ENCODE measurements at regions not wholly inside any gene's neighbourhood (a gene's known extent, or its start where the extent isn't known, plus 50 kb on each side); places are given as distances from the start of the nearest gene placed in this dataset.

GRCh38 chrX:15191830-15192229 lies 78.1 kb downstream of the ASB9 start:
- DNase-seq (no peak), ATAC-seq (no peak)
- Mint-ChIP-seq H3K27me3 (peaks cover 0 to 2% (median 0%) of the 10 kb centered on the region in 5 donors), H3K4me1 (no peaks in the 10 kb centered on the region), H3K9me3 (no peaks in the 10 kb centered on the region), H3K36me3 (no peaks in the 10 kb centered on the region), H3K27ac (no peak overlapping the region), H3K4me3 (no peak overlapping the region)
- POLR2A ChIA-PET = no interaction called here

GRCh38 chrX:15188039-15188438 lies 81.8 kb downstream of the ASB9 start:
- no peak for ATAC-seq
- POLR2A ChIA-PET = no interaction called here
- no peak for DNase-seq
- Mint-ChIP-seq H3K27ac (no peak overlapping the region), H3K36me3 (no peaks in the 10 kb centered on the region), H3K27me3 (no peaks in the 10 kb centered on the region), H3K4me3 (no peak overlapping the region), H3K4me1 (no peaks in the 10 kb centered on the region), H3K9me3 (no peaks in the 10 kb centered on the region)

GRCh38 chrX:15177316-15177715 lies 92.6 kb downstream of the ASB9 start:
- POLR2A ChIA-PET = no interaction called here
- DNase-seq = no peak
- no peaks in the 10 kb centered on the region for H3K36me3 Mint-ChIP-seq
- H3K9me3 Mint-ChIP-seq = no peaks in the 10 kb centered on the region
- H3K4me1 Mint-ChIP-seq = no peaks in the 10 kb centered on the region
- H3K27me3 Mint-ChIP-seq = no peaks in the 10 kb centered on the region
- ATAC-seq = no peak
- no peak overlapping the region for H3K27ac Mint-ChIP-seq
- no peak overlapping the region for H3K4me3 Mint-ChIP-seq

GRCh38 chrX:15173411-15173810 lies 96.5 kb downstream of the ASB9 start:
- Mint-ChIP-seq H3K27ac (no peak overlapping the region), H3K36me3 (peaks cover 0 to 8% (median 0%) of the 10 kb centered on the region in 3 donors), H3K4me1 (peaks cover 0 to 8% (median 3%) of the 10 kb centered on the region in 4 donors), H3K9me3 (no peaks in the 10 kb centered on the region), H3K4me3 (no peak overlapping the region), H3K27me3 (no peaks in the 10 kb centered on the region)
- POLR2A ChIA-PET = no interaction called here
- ATAC-seq = no peak
- DNase-seq = no peak

GRCh38 chrX:15170927-15171326 lies 99.0 kb downstream of the ASB9 start:
- no peak overlapping the region for H3K4me3 Mint-ChIP-seq
- peaks cover 0 to 14% (median 0%) of the 10 kb centered on the region in 3 donors for H3K36me3 Mint-ChIP-seq
- POLR2A ChIA-PET = no interaction called here
- ATAC-seq (no peak), DNase-seq (no peak)
- no peak overlapping the region for H3K27ac Mint-ChIP-seq
- peaks cover 0 to 3% (median 0%) of the 10 kb centered on the region in 9 donors for H3K9me3 Mint-ChIP-seq
- H3K27me3 Mint-ChIP-seq = no peaks in the 10 kb centered on the region
- peaks cover 0 to 9% (median 3%) of the 10 kb centered on the region in 4 donors for H3K4me1 Mint-ChIP-seq

- POLR2A ChIA-PET = no interaction called here
- no peak overlapping the region for H3K4me3 Mint-ChIP-seq
- peaks cover 0 to 14% (median 0%) of the 10 kb centered on the region in 3 donors for H3K36me3 Mint-ChIP-seq
- peaks cover 0 to 3% (median 0%) of the 10 kb centered on the region in 9 donors for H3K9me3 Mint-ChIP-seq
- ATAC-seq = no peak
- H3K4me1 Mint-ChIP-seq = peaks cover 0 to 9% (median 3%) of the 10 kb centered on the region in 4 donors
- H3K27ac Mint-ChIP-seq = no peak overlapping the region
- DNase-seq = no peak
- no peaks in the 10 kb centered on the region for H3K27me3 Mint-ChIP-seq
These were observed 102.1 kb downstream of the ASB9 start for GRCh38 chrX:15167826-15168225.

- H3K9me3 Mint-ChIP-seq = peaks cover 0 to 3% (median 0%) of the 10 kb centered on the region in 9 donors
- no peak for DNase-seq
- POLR2A ChIA-PET = no interaction called here
- no peak for ATAC-seq
- H3K36me3 Mint-ChIP-seq = peaks cover 0 to 8% (median 0%) of the 10 kb centered on the region in 3 donors
- no peak overlapping the region for H3K27ac Mint-ChIP-seq
- no peak overlapping the region for H3K4me3 Mint-ChIP-seq
- H3K4me1 Mint-ChIP-seq = peaks cover 3 to 19% (median 14%) of the 10 kb centered on the region in 4 donors
- no peaks in the 10 kb centered on the region for H3K27me3 Mint-ChIP-seq
These were observed 104.1 kb downstream of the ASB9 start for GRCh38 chrX:15165832-15166231.

GRCh38 chrX:15163131-15163530 lies 106.8 kb downstream of the ASB9 start:
- POLR2A ChIA-PET = no interaction called here
- peaks cover 0 to 4% (median 0%) of the 10 kb centered on the region in 3 donors for H3K36me3 Mint-ChIP-seq
- no peak overlapping the region for H3K27ac Mint-ChIP-seq
- peaks cover 0 to 3% (median 0%) of the 10 kb centered on the region in 9 donors for H3K9me3 Mint-ChIP-seq
- no peaks in the 10 kb centered on the region for H3K27me3 Mint-ChIP-seq
- DNase-seq = no peak
- H3K4me1 Mint-ChIP-seq = peaks cover 9 to 30% (median 28%) of the 10 kb centered on the region in 4 donors
- ATAC-seq = no peak
- H3K4me3 Mint-ChIP-seq = no peak overlapping the region

GRCh38 chrX:15160558-15161095 lies 109.3 kb downstream of the ASB9 start:
- no peaks in the 10 kb centered on the region for H3K27me3 Mint-ChIP-seq
- no peaks in the 10 kb centered on the region for H3K36me3 Mint-ChIP-seq
- H3K27ac Mint-ChIP-seq = peak overlapping the region in 4 of 10 donors; percentile 26 to 61 (median 54)
- no peak overlapping the region for H3K4me3 Mint-ChIP-seq
- H3K4me1 Mint-ChIP-seq = peaks cover 9 to 39% (median 34%) of the 10 kb centered on the region in 4 donors
- ATAC-seq (no peak), DNase-seq (no peak)
- POLR2A ChIA-PET = no interaction called here
- peaks cover 0 to 2% (median 0%) of the 10 kb centered on the region in 9 donors for H3K9me3 Mint-ChIP-seq

GRCh38 chrX:15158736-15159406 lies 111.0 kb downstream of the ASB9 start:
- H3K36me3 Mint-ChIP-seq = no peaks in the 10 kb centered on the region
- H3K4me3 Mint-ChIP-seq = peak overlapping the region; percentile 60 to 88 (median 78)
- ATAC-seq = peak; percentile 65 to 86
- DNase-seq = peak in 4 of 10 donors; percentile 10 to 36 (median 24)
- H3K27me3 Mint-ChIP-seq = no peaks in the 10 kb centered on the region
- H3K4me1 Mint-ChIP-seq = peaks cover 9 to 42% (median 35%) of the 10 kb centered on the region in 4 donors
- POLR2A ChIA-PET = no interaction called here
- H3K9me3 Mint-ChIP-seq = peaks cover 0 to 2% (median 0%) of the 10 kb centered on the region in 9 donors
- H3K27ac Mint-ChIP-seq = peak overlapping the region; percentile 61 to 97 (median 78)

- H3K9me3 Mint-ChIP-seq = peaks cover 0 to 2% (median 0%) of the 10 kb centered on the region in 9 donors
- ATAC-seq (no peak), DNase-seq (no peak)
- no peaks in the 10 kb centered on the region for H3K27me3 Mint-ChIP-seq
- H3K36me3 Mint-ChIP-seq = no peaks in the 10 kb centered on the region
- peak overlapping the region; percentile 61 to 97 (median 78) for H3K27ac Mint-ChIP-seq
- peak overlapping the region; percentile 60 to 88 (median 78) for H3K4me3 Mint-ChIP-seq
- POLR2A ChIA-PET = no interaction called here
- H3K4me1 Mint-ChIP-seq = peaks cover 9 to 42% (median 35%) of the 10 kb centered on the region in 4 donors
These were observed 111.5 kb downstream of the ASB9 start for GRCh38 chrX:15158350-15158735.

GRCh38 chrX:15157624-15158023 lies 112.3 kb downstream of the ASB9 start:
- DNase-seq = no peak

More at GRCh38 chrX:15157624-15158023, 112.3 kb downstream of the ASB9 start:
- peaks cover 0 to 2% (median 0%) of the 10 kb centered on the region in 9 donors for H3K9me3 Mint-ChIP-seq
- H3K4me1 Mint-ChIP-seq = peaks cover 11 to 42% (median 35%) of the 10 kb centered on the region in 4 donors
- ATAC-seq = no peak
- H3K4me3 Mint-ChIP-seq = peak overlapping the region in 2 of 10 donors; percentile 2 to 18
- no peaks in the 10 kb centered on the region for H3K36me3 Mint-ChIP-seq
- peak overlapping the region in 5 of 10 donors; percentile 29 to 97 (median 53) for H3K27ac Mint-ChIP-seq
- POLR2A ChIA-PET = no interaction called here
- H3K27me3 Mint-ChIP-seq = no peaks in the 10 kb centered on the region

Measured in naive thymus-derived CD8-positive, alpha-beta T cell (primary cell).